ENCODE measurements at regions not wholly inside any gene's neighbourhood (a gene's known extent, or its start where the extent isn't known, plus 50 kb on each side); places are given as distances from the start of the nearest gene placed in this dataset.
"Not testable (repeated sequence)": the region's sequence is repeated elsewhere in the genome, so short reads cannot be mapped to it uniquely, and the experiment has no call there.

- ATAC-seq (ENCODE audit: insufficient number of reproducible peaks, low FRiP score, low read depth); H3K9me3 ChIP-seq; H3K4me3 ChIP-seq; DNase-seq (ENCODE audit: low spot score); H3K27me3 ChIP-seq (replicated peaks; ENCODE audit: insufficient read depth); H3K4me1 ChIP-seq (ENCODE audit: control insufficient read depth in 1 of 2, low read depth in 2 of 2); H3K36me3 ChIP-seq; H3K27ac ChIP-seq: not testable (repeated sequence)
Measured at GRCh38 chr11:4315292-4315691, 52.9 kb downstream of the OR52B4 start.

GRCh38 chr11:4277225-4277624 is 91.0 kb downstream of the OR52B4 start:
- H3K27me3 ChIP-seq (replicated peaks; ENCODE audit: insufficient read depth); H3K4me3 ChIP-seq; DNase-seq (ENCODE audit: low spot score): not testable (repeated sequence)

GRCh38 chr11:4251085-4251484 is 117.1 kb downstream of the OR52B4 start:
- not testable (repeated sequence) for H3K9me3 ChIP-seq; DNase-seq (ENCODE audit: low spot score); ATAC-seq (ENCODE audit: insufficient number of reproducible peaks, low FRiP score, low read depth); H3K36me3 ChIP-seq; H3K27ac ChIP-seq; H3K4me1 ChIP-seq (ENCODE audit: control insufficient read depth in 1 of 2, low read depth in 2 of 2); H3K27me3 ChIP-seq (replicated peaks; ENCODE audit: insufficient read depth); H3K4me3 ChIP-seq

More at GRCh38 chr11:4277225-4277624, 91.0 kb downstream of the OR52B4 start:
- H3K9me3 ChIP-seq; H3K27ac ChIP-seq; ATAC-seq (ENCODE audit: insufficient number of reproducible peaks, low FRiP score, low read depth); H3K4me1 ChIP-seq (ENCODE audit: control insufficient read depth in 1 of 2, low read depth in 2 of 2); H3K36me3 ChIP-seq: not testable (repeated sequence)

- not testable (repeated sequence) for H3K9me3 ChIP-seq; H3K4me3 ChIP-seq; H3K36me3 ChIP-seq; H3K4me1 ChIP-seq (ENCODE audit: control insufficient read depth in 1 of 2, low read depth in 2 of 2); DNase-seq (ENCODE audit: low spot score); H3K27ac ChIP-seq; ATAC-seq (ENCODE audit: insufficient number of reproducible peaks, low FRiP score, low read depth); H3K27me3 ChIP-seq (replicated peaks; ENCODE audit: insufficient read depth)
Measured at GRCh38 chr11:4249475-4249874, 118.7 kb downstream of the OR52B4 start.

GRCh38 chr11:4237771-4238170 is 130.4 kb downstream of the OR52B4 start:
- not testable (repeated sequence) for H3K27me3 ChIP-seq (replicated peaks; ENCODE audit: insufficient read depth); H3K27ac ChIP-seq; H3K4me3 ChIP-seq; H3K4me1 ChIP-seq (ENCODE audit: control insufficient read depth in 1 of 2, low read depth in 2 of 2); DNase-seq (ENCODE audit: low spot score); ATAC-seq (ENCODE audit: insufficient number of reproducible peaks, low FRiP score, low read depth); H3K9me3 ChIP-seq; H3K36me3 ChIP-seq

GRCh38 chr11:4218857-4219256 is 124.3 kb downstream of the RRM1 start:
- H3K27ac ChIP-seq; H3K36me3 ChIP-seq; H3K9me3 ChIP-seq; H3K4me1 ChIP-seq (ENCODE audit: control insufficient read depth in 1 of 2, low read depth in 2 of 2); H3K4me3 ChIP-seq; ATAC-seq (ENCODE audit: insufficient number of reproducible peaks, low FRiP score, low read depth); DNase-seq (ENCODE audit: low spot score); H3K27me3 ChIP-seq (replicated peaks; ENCODE audit: insufficient read depth): not testable (repeated sequence)

- TF ChIP-seq CTCF (IDR thresholded peaks at IDR 0.05): no peak
- no peak overlapping the region for H3K27ac ChIP-seq
- ATAC-seq (ENCODE audit: insufficient number of reproducible peaks, low FRiP score, low read depth) (no peak), DNase-seq (ENCODE audit: low spot score) (no peak)
- H3K4me1 ChIP-seq (ENCODE audit: control insufficient read depth in 1 of 2, low read depth in 2 of 2): no peaks in the 10 kb centered on the region
- H3K36me3 ChIP-seq: no peaks in the 10 kb centered on the region
- H3K4me3 ChIP-seq: no peak overlapping the region
- H3K27me3 ChIP-seq (replicated peaks; ENCODE audit: insufficient read depth): no peaks in the 10 kb centered on the region
- H3K9me3 ChIP-seq: no peaks in the 10 kb centered on the region
Measured at GRCh38 chr11:4213746-4214145, 119.1 kb downstream of the RRM1 start.

GRCh38 chr11:4211991-4212390 is 117.4 kb downstream of the RRM1 start:
- Histone ChIP-seq H3K4me1 (ENCODE audit: control insufficient read depth in 1 of 2, low read depth in 2 of 2) (no peaks in the 10 kb centered on the region), H3K27me3 (replicated peaks; ENCODE audit: insufficient read depth) (no peaks in the 10 kb centered on the region), H3K36me3 (no peaks in the 10 kb centered on the region), H3K9me3 (no peaks in the 10 kb centered on the region), H3K27ac (no peak overlapping the region), H3K4me3 (no peak overlapping the region)
- TF ChIP-seq CTCF (IDR thresholded peaks at IDR 0.05): no peak
- no peak for ATAC-seq (ENCODE audit: insufficient number of reproducible peaks, low FRiP score, low read depth)
- no peak for DNase-seq (ENCODE audit: low spot score)

Data from thoracic aorta (tissue), 2 donors.